Right cardiac atrium (tissue), 5 donors: ENCODE measurements at regions not wholly inside any gene's neighbourhood (a gene's known extent, or its start where the extent isn't known, plus 50 kb on each side); places are given as distances from the start of the nearest gene placed in this dataset.

Experiments
- ATAC-seq, 2 donors: fragments of 200-7000 bp; cut with Tn5 transposase; one replicate each; pipeline versions ENCODE4 v1.8.0 to v1.9.1; 2020; ENCODE audit warnings: moderate library complexity in 2 of 2, mild to moderate bottlenecking in 1 of 2
- DNase-seq, 3 donors: peaks; one replicate each; pipeline ENCODE4 v3.0.0-alpha.2; 2020
- H3K27ac ChIP-seq: one replicate; pipeline ENCODE4 v1.5.1; 2013; ENCODE audit warnings: mild to moderate bottlenecking, low read length, control low read depth, moderate library complexity
- H3K27me3 ChIP-seq: one replicate; pipeline ENCODE4 v1.6.1; 2013; ENCODE audit not compliant: control insufficient read depth, insufficient read depth
- H3K4me1 ChIP-seq: one replicate; pipeline ENCODE4 v1.6.1; 2013; ENCODE audit warnings: low read length; ENCODE audit not compliant: control insufficient read depth, insufficient read depth
- H3K4me3 ChIP-seq: one replicate; pipeline ENCODE4 v1.5.1; 2013; ENCODE audit warnings: low read length, control low read depth
- H3K9me3 ChIP-seq: one replicate; pipeline ENCODE4 v1.6.1; 2013; ENCODE audit warnings: low read length; ENCODE audit not compliant: control insufficient read depth
- WGBS: extraction: QIAGEN DNeasy Blood & Tissue Kit; methylation state at CpG from one replicate; pipeline ENCODE4 v1.1.7; 2013; 5-methylcytosine and 5-hydroxymethylcytosine counted together
- intact Hi-C, 4 donors: fragments of 100-400 bp; cut with DNase I; formaldehyde crosslinking; loops; one replicate each; pipeline versions ENCODE4 v1.11.0 to v1.14.0; 2022 to 2023
- donor health status: healthy with polysubstance abuse.
- donor health status: DM: no; HTN: yes; CAD: no.
- donor health status: DM: no; HTN: no; CAD: no.
- donor health status: DM: no; HTN: yes; CAD: no; lungs with severe emphysema.
- donor health status: DM: yes; HTN: yes; CAD: no.

GRCh38 chr16:6250511-6250910 is 1082.1 kb upstream of the RBFOX1 start:
- intact Hi-C loops = no loop called here
- no peak overlapping the region for H3K27ac ChIP-seq
- H3K27me3 ChIP-seq = no peaks in the 10 kb centered on the region
- WGBS = 31% methylated on average over 3 of the region's 3 CpGs
- H3K9me3 ChIP-seq = no peaks in the 10 kb centered on the region
- no peaks in the 10 kb centered on the region for H3K4me1 ChIP-seq
- DNase-seq (no peak), ATAC-seq (no peak)
- no peak overlapping the region for H3K4me3 ChIP-seq

GRCh38 chr16:6249863-6250262 is 1082.8 kb upstream of the RBFOX1 start:
- intact Hi-C loops = no loop called here
- WGBS = 31% methylated on average over 4 of the region's 4 CpGs
- H3K9me3 ChIP-seq = no peaks in the 10 kb centered on the region
- DNase-seq (no peak), ATAC-seq (no peak)
- H3K27me3 ChIP-seq = no peaks in the 10 kb centered on the region
- H3K27ac ChIP-seq = no peak overlapping the region
- H3K4me1 ChIP-seq = no peaks in the 10 kb centered on the region
- no peak overlapping the region for H3K4me3 ChIP-seq

GRCh38 chr16:6248199-6248598 is 1084.4 kb upstream of the RBFOX1 start:
- no peaks in the 10 kb centered on the region for H3K4me1 ChIP-seq
- intact Hi-C loops = no loop called here
- WGBS = 84% methylated on average over 4 of the region's 4 CpGs
- no peaks in the 10 kb centered on the region for H3K27me3 ChIP-seq
- H3K4me3 ChIP-seq = no peak overlapping the region
- H3K9me3 ChIP-seq = no peaks in the 10 kb centered on the region
- no peak for DNase-seq
- ATAC-seq = no peak
- H3K27ac ChIP-seq = no peak overlapping the region

- no peak for ATAC-seq
- no peak overlapping the region for H3K27ac ChIP-seq
- H3K4me3 ChIP-seq = no peak overlapping the region
- no peaks in the 10 kb centered on the region for H3K27me3 ChIP-seq
- H3K9me3 ChIP-seq = no peaks in the 10 kb centered on the region
- H3K4me1 ChIP-seq = no peaks in the 10 kb centered on the region
- no peak for DNase-seq
- intact Hi-C loops = no loop called here
- 85% methylated on average over 4 of the region's 4 CpGs for WGBS
Measured at GRCh38 chr16:6247775-6248174, 1084.9 kb upstream of the RBFOX1 start.

GRCh38 chr16:6247150-6247549 is 1085.5 kb upstream of the RBFOX1 start:
- H3K27ac ChIP-seq = no peak overlapping the region
- intact Hi-C loops = no loop called here
- ATAC-seq = no peak
- H3K27me3 ChIP-seq = no peaks in the 10 kb centered on the region
- WGBS = 59% methylated on average over 3 of the region's 3 CpGs
- no peaks in the 10 kb centered on the region for H3K9me3 ChIP-seq
- no peaks in the 10 kb centered on the region for H3K4me1 ChIP-seq
- no peak overlapping the region for H3K4me3 ChIP-seq
- no peak for DNase-seq

- ATAC-seq (no peak), DNase-seq (no peak)
- Histone ChIP-seq H3K4me3 (no peak overlapping the region), H3K9me3 (no peaks in the 10 kb centered on the region), H3K4me1 (no peaks in the 10 kb centered on the region), H3K27ac (no peak overlapping the region), H3K27me3 (no peaks in the 10 kb centered on the region)
- intact Hi-C loops = no loop called here
Measured at GRCh38 chr16:6246266-6246665, 1086.4 kb upstream of the RBFOX1 start.

GRCh38 chr16:6232056-6232455 is 1100.6 kb upstream of the RBFOX1 start:
- Histone ChIP-seq H3K4me3 (no peak overlapping the region), H3K27ac (no peak overlapping the region), H3K27me3 (no peaks in the 10 kb centered on the region), H3K9me3 (no peaks in the 10 kb centered on the region), H3K4me1 (no peaks in the 10 kb centered on the region)
- intact Hi-C loops = no loop called here
- ATAC-seq = no peak
- WGBS = 47% methylated on average over 4 of the region's 4 CpGs
- no peak for DNase-seq

GRCh38 chr16:6231398-6231797 is 1101.2 kb upstream of the RBFOX1 start:
- H3K4me3 ChIP-seq = no peak overlapping the region
- no peaks in the 10 kb centered on the region for H3K4me1 ChIP-seq
- intact Hi-C loops = no loop called here
- no peaks in the 10 kb centered on the region for H3K27me3 ChIP-seq
- no peaks in the 10 kb centered on the region for H3K9me3 ChIP-seq
- H3K27ac ChIP-seq = no peak overlapping the region
- no peak for DNase-seq
- no peak for ATAC-seq
- WGBS = 82% methylated on average over 1 of the region's 1 CpG

- no peak overlapping the region for H3K27ac ChIP-seq
- H3K4me1 ChIP-seq = no peaks in the 10 kb centered on the region
- no peak for DNase-seq
- intact Hi-C loops = no loop called here
- ATAC-seq = no peak
- WGBS = 69% methylated on average over 6 of the region's 6 CpGs
- no peaks in the 10 kb centered on the region for H3K9me3 ChIP-seq
- H3K27me3 ChIP-seq = no peaks in the 10 kb centered on the region
- no peak overlapping the region for H3K4me3 ChIP-seq
Measured at GRCh38 chr16:6229186-6229585, 1103.5 kb upstream of the RBFOX1 start.

- 48% methylated on average over 3 of the region's 3 CpGs for WGBS
- ATAC-seq = no peak
Measured at GRCh38 chr16:6218855-6219254, 1113.8 kb upstream of the RBFOX1 start.

GRCh38 chr16:6216836-6217235 is 1115.8 kb upstream of the RBFOX1 start:
- ATAC-seq (no peak), DNase-seq (no peak)
- no peaks in the 10 kb centered on the region for H3K27me3 ChIP-seq
- no peak overlapping the region for H3K4me3 ChIP-seq
- H3K27ac ChIP-seq = no peak overlapping the region
- WGBS = 58% methylated on average over 7 of the region's 7 CpGs
- H3K9me3 ChIP-seq = no peaks in the 10 kb centered on the region
- intact Hi-C loops = no loop called here
- H3K4me1 ChIP-seq = no peaks in the 10 kb centered on the region

More at GRCh38 chr16:6218855-6219254, 1113.8 kb upstream of the RBFOX1 start:
- Histone ChIP-seq H3K4me1 (no peaks in the 10 kb centered on the region), H3K4me3 (no peak overlapping the region), H3K9me3 (no peaks in the 10 kb centered on the region), H3K27me3 (no peaks in the 10 kb centered on the region), H3K27ac (no peak overlapping the region)
- no peak for DNase-seq
- intact Hi-C loops = no loop called here

GRCh38 chr16:6211644-6212043 is 1114.0 kb upstream of the EEF2KMT start:
- no peaks in the 10 kb centered on the region for H3K4me1 ChIP-seq
- WGBS = 88% methylated on average over 2 of the region's 2 CpGs
- no peaks in the 10 kb centered on the region for H3K9me3 ChIP-seq
- DNase-seq (no peak), ATAC-seq (no peak)
- intact Hi-C loops = no loop called here
- no peaks in the 10 kb centered on the region for H3K27me3 ChIP-seq
- H3K27ac ChIP-seq = no peak overlapping the region
- H3K4me3 ChIP-seq = no peak overlapping the region
